SK-N-MC (cell line): ENCODE measurements at regions not wholly inside any gene's neighbourhood (a gene's known extent, or its start where the extent isn't known, plus 50 kb on each side); places are given as distances from the start of the nearest gene placed in this dataset.

Experiments used
- EZH2 ChIP-seq: fragments of 200-600 bp; sonication (generic); IDR thresholded peaks from one replicate; pipeline ENCODE4 v1.6.1; 2017; ENCODE audit warnings: antibody characterized with exemption
- POLR2AphosphoS5 ChIP-seq: IDR thresholded peaks from 2 replicates; pipeline ENCODE4 v1.6.1; 2012; ENCODE audit warnings: mild to moderate bottlenecking, low read depth, low read length, borderline replicate concordance

DNA sequence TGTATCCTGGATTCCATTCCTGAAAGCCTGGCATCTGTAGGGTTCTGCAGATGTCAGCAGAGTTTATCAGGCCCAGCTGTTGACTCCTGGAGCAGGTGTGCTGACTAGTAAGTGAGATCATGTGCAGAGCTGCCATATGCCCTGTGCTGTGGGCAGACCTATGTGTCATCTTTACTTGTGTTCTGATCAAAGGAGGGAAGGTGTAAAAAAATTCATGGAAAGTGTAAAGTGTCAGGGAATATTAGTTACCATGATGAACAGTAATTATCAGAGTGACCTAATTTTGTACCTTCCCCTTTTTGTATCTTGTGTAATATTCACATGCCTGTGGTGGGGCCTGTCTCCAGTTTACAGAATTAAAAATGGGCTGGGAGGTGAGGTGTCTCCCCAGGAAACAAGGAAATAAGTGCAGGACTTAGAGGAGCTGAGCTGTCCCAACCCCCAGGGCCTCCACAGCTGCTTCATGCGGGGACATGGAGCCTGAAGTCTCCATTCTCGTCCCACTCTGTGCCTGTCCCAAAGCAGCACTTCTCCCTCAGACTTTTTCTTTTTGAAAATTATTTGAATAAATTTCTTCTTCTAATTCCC lies 148.2 kb upstream of the GGTLC1 start:
- TF ChIP-seq EZH2 (no peak), POLR2AphosphoS5 (no peak)
